CD4-positive, alpha-beta T cell (primary cell): ENCODE measurements at regions not wholly inside any gene's neighbourhood (a gene's known extent, or its start where the extent isn't known, plus 50 kb on each side); places are given as distances from the start of the nearest gene placed in this dataset.

Experiments used
- ATAC-seq: fragments of 200-7000 bp; cut with Tn5 transposase; one replicate; pipeline ENCODE4 v1.10.0; 2022; ENCODE audit warnings: mild to moderate bottlenecking; ENCODE audit not compliant: poor library complexity
- CTCF ChIA-PET: fragments of 350-600 bp; sonication (Branson Sonifier 250); formaldehyde crosslinking; loops from one replicate; lab custom pipeline; 2021; ENCODE audit warnings: antibody characterized with exemption, inconsistent platforms; lab: Charles Lee
- POLR2A ChIA-PET: fragments of 350-600 bp; sonication (Branson Sonifier 250); formaldehyde crosslinking; loops from one replicate; lab custom pipeline; 2021; ENCODE audit warnings: antibody characterized with exemption, inconsistent platforms; lab: Charles Lee
- DNase-seq, 14 experiments: peaks; one replicate each; pipeline ENCODE4 v3.0.0-alpha.2; 2013 to 2020; ENCODE audit warnings: mixed read lengths in 2 of 14
- H3K27ac ChIP-seq, 2 donors: one replicate each; pipeline versions ENCODE4 v1.5.1 to v1.7.0; 2013; ENCODE audit warnings: low read length in 2 of 2, low read depth in 1 of 2, mild to moderate bottlenecking in 1 of 2
- H3K27me3 ChIP-seq, 2 experiments: 1 replicate in 1 of 2; 2 replicates in 1 of 2; pipeline versions ENCODE4 v1.6.1 to v1.7.0; 2013; ENCODE audit warnings: low read length in 2 of 2, control low read depth in 1 of 2, mild to moderate bottlenecking in 1 of 2, moderate library complexity in 1 of 2; ENCODE audit not compliant: insufficient read depth in 2 of 2, control insufficient read depth in 1 of 2
- H3K36me3 ChIP-seq: one replicate; pipeline ENCODE4 v1.6.1; 2013; ENCODE audit warnings: low read length, control low read depth; ENCODE audit not compliant: insufficient read depth
- H3K4me1 ChIP-seq: one replicate; pipeline ENCODE4 v1.6.1; 2013; ENCODE audit warnings: low read length, control low read depth; ENCODE audit not compliant: insufficient read depth
- H3K4me3 ChIP-seq: one replicate; pipeline ENCODE4 v1.5.1; 2013; ENCODE audit warnings: mild to moderate bottlenecking, low read length, moderate library complexity
- H3K9me3 ChIP-seq, 2 experiments: 1 replicate in 1 of 2; 2 replicates in 1 of 2; pipeline versions ENCODE4 v1.6.1 to v1.7.0; 2013; ENCODE audit warnings: low read length in 2 of 2, mild to moderate bottlenecking in 2 of 2, control low read depth in 1 of 2, moderate library complexity in 1 of 2; ENCODE audit not compliant: control insufficient read depth in 1 of 2, insufficient read depth in 1 of 2
- H3K27ac Mint-ChIP-seq: one replicate; pipeline ENCODE4 v1.8.0; 2020; ENCODE audit warnings: mixed read lengths
- H3K27me3 Mint-ChIP-seq: one replicate; pipeline ENCODE4 v1.8.0; 2021; ENCODE audit warnings: mixed read lengths
- H3K36me3 Mint-ChIP-seq: one replicate; pipeline ENCODE4 v1.8.0; 2021; ENCODE audit warnings: low read depth, mixed read lengths
- H3K4me1 Mint-ChIP-seq: one replicate; pipeline ENCODE4 v1.8.0; 2021; ENCODE audit warnings: low read depth, mixed read lengths
- H3K4me3 Mint-ChIP-seq: one replicate; pipeline ENCODE4 v1.8.0; 2020; ENCODE audit warnings: mild to moderate bottlenecking, mixed read lengths
- H3K9me3 Mint-ChIP-seq: one replicate; pipeline ENCODE4 v1.8.0; 2020; ENCODE audit warnings: mixed read lengths
- CTCF ChIP-seq: fragments of 200-600 bp; IDR thresholded peaks from one replicate; pipeline ENCODE4 v1.8.0; 2022; ENCODE audit warnings: antibody characterized with exemption, mild to moderate bottlenecking
- intact Hi-C, 2 experiments: fragments of 100-400 bp; cut with DNase I in 1 of 2; cut with micrococcal nuclease in 1 of 2; formaldehyde crosslinking; loops; one replicate each; pipeline versions ENCODE4 v1.15.1 to v1.9.0; 2023 to 2025; cut with DNase I, micrococcal nuclease

- Mint-ChIP-seq H3K36me3 (no peaks in the 10 kb centered on the region), H3K27me3 (no peaks in the 10 kb centered on the region), H3K9me3 (no peaks in the 10 kb centered on the region), H3K27ac (no peak overlapping the region), H3K4me3 (no peak overlapping the region), H3K4me1 (no peaks in the 10 kb centered on the region)
- ChIA-PET POLR2A (no interaction called here), CTCF (no interaction called here)
- Histone ChIP-seq H3K36me3 (no peaks in the 10 kb centered on the region), H3K9me3 (peaks cover 0 to 4% of the 10 kb centered on the region in 2 experiments), H3K27ac (no peak overlapping the region), H3K4me3 (no peak overlapping the region), H3K4me1 (no peaks in the 10 kb centered on the region), H3K27me3 (no peaks in the 10 kb centered on the region)
- no peak for ATAC-seq
- no peak for DNase-seq
- intact Hi-C loops: no loop called here
- no peak for TF ChIP-seq CTCF
These were observed 339.5 kb upstream of the SPANXN4 start for GRCh38 chrX:142686206-142686605.

- H3K36me3 Mint-ChIP-seq: no peaks in the 10 kb centered on the region
- H3K9me3 Mint-ChIP-seq: peaks cover 5% of the 10 kb centered on the region
- H3K27ac Mint-ChIP-seq: no peak overlapping the region
- Histone ChIP-seq H3K36me3 (no peaks in the 10 kb centered on the region), H3K27me3 (no peaks in the 10 kb centered on the region), H3K4me1 (no peaks in the 10 kb centered on the region), H3K27ac (no peak overlapping the region), H3K9me3 (peaks cover 0 to 6% of the 10 kb centered on the region in 2 experiments), H3K4me3 (no peak overlapping the region)
- TF ChIP-seq CTCF: no peak
- no peaks in the 10 kb centered on the region for H3K27me3 Mint-ChIP-seq
- no peak overlapping the region for H3K4me3 Mint-ChIP-seq
- ChIA-PET POLR2A (no interaction called here), CTCF (no interaction called here)
- intact Hi-C loops: no loop called here
- no peak for DNase-seq
- no peak for ATAC-seq
- H3K4me1 Mint-ChIP-seq: no peaks in the 10 kb centered on the region
These were observed 345.7 kb upstream of the SPANXN4 start for GRCh38 chrX:142680038-142680437.

- no peaks in the 10 kb centered on the region for H3K4me1 ChIP-seq
- DNase-seq: no peak
- no peak overlapping the region for H3K27ac ChIP-seq
- ATAC-seq: no peak
- CTCF ChIA-PET: no interaction called here
- intact Hi-C loops: no loop called here
- Mint-ChIP-seq H3K36me3 (no peaks in the 10 kb centered on the region), H3K4me3 (no peak overlapping the region), H3K4me1 (no peaks in the 10 kb centered on the region), H3K9me3 (peaks cover 4% of the 10 kb centered on the region), H3K27ac (no peak overlapping the region), H3K27me3 (no peaks in the 10 kb centered on the region)
- no peaks in the 10 kb centered on the region for H3K27me3 ChIP-seq
- POLR2A ChIA-PET: no interaction called here
- peaks cover 0 to 7% of the 10 kb centered on the region in 2 experiments for H3K9me3 ChIP-seq
- no peak for TF ChIP-seq CTCF
- H3K36me3 ChIP-seq: no peaks in the 10 kb centered on the region
- H3K4me3 ChIP-seq: no peak overlapping the region
These were observed 354.7 kb upstream of the SPANXN4 start for GRCh38 chrX:142671036-142671435.
